Central memory CD4-positive, alpha-beta T cell (primary cell): ENCODE measurements at regions not wholly inside any gene's neighbourhood (a gene's known extent, or its start where the extent isn't known, plus 50 kb on each side); places are given as distances from the start of the nearest gene placed in this dataset.

Experiments used
- DNase-seq: peaks from one replicate; pipeline ENCODE4 v3.0.0; 2022

DNA sequence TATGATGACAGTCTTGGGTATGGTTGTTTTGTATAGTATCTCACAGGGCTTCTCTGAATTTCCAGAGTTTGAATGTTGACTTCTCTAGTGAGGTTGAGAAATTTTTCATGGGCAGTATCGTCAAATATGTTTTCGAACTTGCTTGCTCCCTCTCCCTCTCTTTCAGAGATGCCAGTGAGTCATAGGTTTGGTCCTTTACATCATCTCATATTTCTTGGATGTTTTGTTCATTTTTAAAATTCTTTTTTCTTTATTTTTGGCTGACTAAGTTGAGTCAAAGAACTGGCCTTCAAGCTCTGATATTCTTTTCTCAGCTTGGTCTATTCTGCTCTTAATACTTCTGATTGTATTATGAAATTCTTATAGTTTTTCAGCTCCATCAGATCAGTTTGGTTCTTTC, 282.3 kb upstream of the NECTIN3 start:
- DNase-seq: no peak

DNA sequence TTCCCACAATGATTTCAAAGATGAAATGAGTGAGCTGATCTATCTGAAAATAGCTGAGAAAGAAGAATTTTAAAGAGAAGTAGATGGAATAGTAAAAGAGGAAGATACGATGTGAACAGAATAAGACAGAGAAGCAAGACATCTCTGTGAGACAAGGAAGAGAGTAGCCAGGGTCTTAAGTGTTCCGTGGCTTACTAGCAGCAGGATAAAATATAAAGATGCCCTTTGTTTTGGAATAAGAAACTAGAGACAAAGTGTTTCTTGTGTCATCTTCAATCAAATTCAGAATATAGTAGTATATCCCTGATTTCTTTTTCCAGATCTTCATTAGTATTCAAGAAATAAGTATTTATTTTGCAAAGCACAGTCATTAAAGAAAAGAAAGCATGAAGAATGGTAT, 281.0 kb upstream of the NECTIN3 start:
- no peak for DNase-seq

DNA sequence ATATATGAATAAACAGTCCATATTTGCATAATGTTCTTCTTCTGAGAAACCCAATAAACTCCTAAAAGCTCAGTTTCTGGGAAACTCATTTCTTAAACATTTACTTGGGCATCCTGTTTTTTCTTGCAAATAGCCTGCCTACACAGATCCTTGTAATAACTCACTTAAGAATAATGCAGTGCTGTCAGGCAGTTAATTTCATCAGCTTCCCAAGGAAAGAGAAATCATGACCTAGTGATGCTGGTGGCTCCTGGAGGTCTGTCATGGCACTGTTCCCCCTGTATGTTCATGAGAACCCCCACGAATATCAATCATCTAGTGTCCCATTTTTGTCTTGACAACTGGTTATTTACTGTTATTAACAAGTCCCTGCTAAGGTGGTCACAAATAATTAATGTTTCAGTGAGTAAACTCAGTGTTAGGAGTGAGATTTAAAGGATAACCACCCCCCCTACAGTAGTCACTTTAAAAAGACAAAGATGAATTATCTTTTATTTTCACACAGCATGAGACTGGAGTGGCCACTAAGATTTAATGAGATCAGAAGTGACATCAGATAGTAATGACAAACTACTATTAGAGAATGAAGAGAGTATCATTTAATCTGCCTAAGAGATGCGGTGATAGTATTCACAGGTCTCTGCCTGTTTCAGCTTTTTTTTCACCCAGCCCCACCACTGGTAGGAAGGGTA, 279.5 kb upstream of the NECTIN3 start:
- no peak for DNase-seq

DNA sequence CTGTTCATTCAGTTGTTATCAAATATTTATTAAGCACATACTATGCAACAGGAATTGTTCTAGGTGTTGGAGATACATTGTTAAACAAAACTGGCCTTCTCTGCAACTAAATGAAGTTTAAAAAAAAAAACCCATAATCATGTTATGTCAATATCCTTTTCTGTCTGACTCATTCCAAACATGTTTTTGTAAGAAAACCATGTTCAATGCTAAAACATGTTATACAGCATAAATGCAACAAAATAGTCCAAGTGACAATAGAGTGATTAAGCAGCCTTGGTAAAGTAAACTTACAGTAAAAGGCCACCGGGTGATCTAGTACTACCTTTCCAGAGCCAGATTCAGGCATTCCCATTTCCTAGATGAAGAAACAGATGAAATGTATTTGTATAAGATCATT, 278.0 kb upstream of the NECTIN3 start:
- DNase-seq: no peak

DNA sequence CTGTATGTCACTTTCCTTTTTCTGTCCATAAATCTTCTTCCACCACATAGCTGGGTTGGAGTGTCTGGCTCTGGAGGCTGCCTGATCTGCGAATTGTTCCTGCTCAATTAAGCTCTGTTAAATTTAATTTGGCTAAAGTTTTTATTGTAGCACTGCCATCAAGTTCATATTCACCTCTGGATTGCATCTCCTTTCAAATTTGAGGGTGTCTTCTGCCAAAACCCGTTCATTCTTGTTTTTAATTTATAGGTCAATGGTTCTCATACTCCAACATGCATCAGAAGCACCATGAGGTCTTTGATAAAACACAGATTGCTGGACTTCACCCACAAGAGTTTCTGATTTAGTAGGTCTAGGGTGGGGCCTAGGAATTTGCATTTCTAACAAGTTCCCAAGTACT, 276.5 kb upstream of the NECTIN3 start:
- no peak for DNase-seq

DNA sequence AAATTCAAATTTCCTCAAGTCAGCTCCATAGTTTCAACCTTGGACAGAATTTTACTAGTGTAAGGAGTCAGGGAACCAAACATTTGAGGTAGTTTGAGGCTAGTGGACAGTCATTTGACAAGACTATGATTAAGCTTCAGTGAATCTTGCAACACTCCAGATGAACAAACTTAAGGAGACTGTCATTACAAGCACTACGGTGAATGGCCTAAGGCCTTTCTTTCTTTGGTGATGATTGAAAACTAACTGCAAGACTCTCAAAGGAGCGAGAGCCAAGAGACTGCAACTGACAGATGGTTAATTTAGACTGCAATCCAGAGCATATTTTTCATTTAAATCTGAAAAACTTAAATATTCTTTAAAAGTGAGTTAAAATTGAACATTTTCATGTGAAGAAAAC, 272.3 kb upstream of the NECTIN3 start:
- no peak for DNase-seq

DNA sequence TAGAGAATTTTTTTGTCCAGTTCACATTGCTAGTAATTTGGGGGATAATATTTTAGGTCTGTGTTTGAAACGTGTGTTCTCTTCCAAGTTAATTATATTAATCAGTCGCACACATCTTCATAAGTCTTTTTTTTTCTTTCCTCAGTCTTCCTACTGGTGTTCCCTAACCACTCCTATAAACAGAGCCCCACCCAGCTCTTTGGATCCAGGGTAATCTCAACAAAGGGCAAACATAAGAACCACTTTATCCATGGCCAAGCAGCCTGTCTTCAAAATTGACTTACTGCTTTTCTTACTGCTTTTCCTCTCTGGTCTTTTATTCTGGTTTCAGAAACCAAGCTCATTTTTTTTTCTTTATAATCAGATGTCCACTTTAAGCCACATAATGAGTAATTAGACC, 266.8 kb upstream of the NECTIN3 start:
- no peak for DNase-seq

DNA sequence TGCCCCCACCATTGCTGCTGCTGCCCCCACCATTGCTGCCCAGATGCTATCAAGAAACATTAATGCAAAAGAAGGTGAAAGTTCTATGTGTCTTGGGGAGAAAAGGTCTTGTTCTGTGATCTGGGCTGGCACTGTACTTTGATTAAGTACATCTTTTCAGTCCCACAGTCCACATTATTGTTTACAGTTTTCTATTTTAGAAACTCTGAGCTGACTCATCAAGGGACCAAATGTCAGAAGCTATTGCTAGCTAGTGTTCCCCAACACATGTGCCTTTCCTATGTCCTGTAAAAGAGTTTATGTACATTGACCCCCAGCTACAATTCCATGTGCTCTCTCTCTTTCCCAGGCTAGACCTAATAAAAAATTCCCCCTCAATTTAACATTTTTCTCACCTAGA, 264.7 kb upstream of the NECTIN3 start:
- no peak for DNase-seq

DNA sequence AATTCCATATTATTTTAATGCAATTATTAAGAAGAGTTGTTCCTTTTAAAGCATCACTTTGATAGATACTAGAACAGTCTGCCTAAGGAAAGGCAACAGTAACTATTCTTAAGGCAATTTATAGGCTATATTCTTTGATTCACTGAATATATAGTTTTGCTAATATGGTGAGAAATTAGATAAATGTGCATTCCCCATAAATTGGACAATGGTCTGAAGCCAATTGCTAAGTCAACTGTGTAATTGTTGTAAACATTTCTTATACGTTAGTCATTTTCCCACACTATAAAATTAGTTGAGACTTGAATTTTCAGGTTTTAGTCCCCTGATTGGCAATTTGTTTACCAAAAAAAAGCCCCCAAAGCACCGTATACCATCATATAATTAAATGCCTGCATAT, 263.0 kb upstream of the NECTIN3 start:
- DNase-seq: no peak

DNA sequence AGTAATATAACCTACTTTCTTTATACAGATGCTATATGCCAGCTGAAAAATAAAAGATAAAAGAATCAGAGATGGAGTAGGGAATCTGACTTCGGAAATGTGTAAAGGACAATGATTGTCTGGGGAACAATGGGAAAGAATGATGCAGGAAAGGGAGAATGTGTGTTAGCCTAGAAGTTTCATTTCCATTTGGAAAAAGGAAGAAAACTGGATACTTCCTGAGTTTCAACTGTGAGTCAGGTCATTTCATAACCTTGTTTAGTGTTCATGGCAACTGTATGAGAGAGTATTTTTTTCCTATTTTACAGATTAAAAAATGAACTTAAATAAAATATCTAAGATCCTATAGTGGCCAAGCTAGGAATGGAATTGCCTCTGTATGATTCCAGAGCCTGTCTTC, 261.3 kb upstream of the NECTIN3 start:
- no peak for DNase-seq

DNA sequence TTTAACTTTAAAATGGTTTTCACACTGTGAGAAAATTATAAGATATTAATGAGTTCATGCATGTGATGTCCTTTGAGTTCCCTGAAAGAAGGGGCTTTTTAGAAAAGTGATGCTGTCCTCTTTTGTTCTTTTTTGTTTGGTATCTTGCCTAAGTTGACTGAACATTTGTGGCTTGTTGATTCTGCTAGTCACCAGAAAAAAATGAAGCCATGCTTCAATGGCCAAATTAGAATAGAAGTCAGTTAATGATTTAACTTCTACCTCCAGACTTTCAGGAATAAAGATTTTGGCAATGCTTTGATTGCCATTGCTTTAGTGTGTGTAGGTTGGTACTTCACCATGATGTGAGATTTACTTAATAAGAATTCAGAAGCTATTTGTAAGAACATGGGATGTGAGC, 260.6 kb upstream of the NECTIN3 start:
- DNase-seq: no peak

DNA sequence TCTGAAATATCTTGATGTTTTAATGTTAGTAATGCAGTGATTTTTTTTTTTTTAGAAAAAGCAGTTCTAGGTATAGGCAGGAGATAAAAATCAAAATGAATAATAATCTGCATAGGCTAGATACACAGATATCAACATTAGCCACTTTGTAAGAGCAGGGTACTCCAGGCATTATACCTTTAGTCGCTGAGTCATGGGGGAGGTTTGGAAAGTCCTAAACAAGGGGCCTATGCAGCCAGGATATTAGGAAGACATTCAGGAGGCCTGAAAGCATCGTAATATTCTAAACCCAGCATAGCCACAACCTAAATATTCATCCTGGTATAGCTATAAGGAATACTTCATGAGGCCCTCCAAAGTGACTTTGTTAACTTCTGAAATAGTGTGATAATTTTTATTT, 258.1 kb upstream of the NECTIN3 start:
- no peak for DNase-seq

DNA sequence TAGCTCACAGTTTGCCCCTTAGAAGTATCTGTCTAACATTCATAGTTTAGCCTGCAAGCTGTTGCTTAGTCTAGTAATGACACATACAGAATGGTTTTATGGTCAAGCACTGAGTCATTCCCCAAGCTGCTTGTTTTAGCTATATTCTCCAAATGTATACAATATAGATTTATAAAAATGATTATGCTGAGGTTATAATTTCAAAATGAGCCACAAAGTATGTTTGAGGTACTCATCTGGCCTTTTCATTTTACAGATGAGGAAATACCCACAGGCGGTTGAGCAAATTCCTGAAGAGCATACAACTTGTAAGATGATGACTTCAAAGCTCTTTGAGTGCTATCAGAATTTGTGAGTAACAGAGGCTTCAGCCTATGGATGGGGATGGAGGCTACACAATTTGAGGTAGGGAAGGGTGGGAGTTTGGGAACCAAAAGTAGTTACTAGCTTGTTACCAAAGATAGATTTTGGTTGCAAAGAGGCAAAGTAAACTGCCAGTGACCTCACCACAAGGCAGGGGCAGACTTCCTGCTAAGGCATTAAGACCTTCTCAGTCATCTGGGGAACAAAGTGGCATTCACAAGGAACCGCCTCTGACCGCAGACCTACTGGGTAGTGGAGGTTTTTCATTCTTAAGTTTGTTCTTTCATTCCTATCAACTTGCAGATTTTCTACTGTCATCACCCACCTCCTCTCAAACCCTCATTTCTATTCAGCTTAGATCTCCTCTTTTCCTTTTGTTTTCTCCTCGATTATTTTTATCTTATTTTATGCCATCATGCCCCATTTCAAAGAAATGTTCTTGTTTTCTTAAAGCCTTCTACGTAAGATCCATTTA, 257.2 kb upstream of the NECTIN3 start:
- no peak for DNase-seq

DNA sequence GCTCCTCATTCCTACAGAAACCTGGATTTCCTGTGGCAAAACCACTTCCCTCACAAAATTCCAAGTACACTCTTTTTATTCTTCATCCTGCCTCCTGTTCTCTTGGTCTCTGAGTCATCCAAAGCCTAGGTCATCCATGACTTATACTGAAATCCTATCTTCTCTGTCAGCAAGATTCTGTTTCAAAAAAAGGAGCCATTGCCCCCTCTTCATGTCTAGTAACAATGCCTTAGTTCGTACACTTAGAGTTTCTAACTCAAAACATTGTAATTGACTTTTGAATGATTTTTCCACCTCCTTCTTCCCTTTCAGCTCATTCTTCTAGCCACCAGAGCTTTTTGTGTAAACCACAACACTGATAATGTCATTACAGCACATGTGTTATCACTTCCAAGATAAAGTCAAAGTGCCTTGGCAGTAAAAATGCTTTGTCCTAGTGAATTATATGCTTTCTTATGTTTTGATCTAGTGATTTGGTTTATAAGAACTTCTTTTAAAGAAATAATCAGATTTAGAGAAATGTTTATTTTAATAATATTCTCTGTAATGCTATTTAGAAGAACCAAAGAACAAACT, 256.5 kb upstream of the NECTIN3 start:
- no peak for DNase-seq

DNA sequence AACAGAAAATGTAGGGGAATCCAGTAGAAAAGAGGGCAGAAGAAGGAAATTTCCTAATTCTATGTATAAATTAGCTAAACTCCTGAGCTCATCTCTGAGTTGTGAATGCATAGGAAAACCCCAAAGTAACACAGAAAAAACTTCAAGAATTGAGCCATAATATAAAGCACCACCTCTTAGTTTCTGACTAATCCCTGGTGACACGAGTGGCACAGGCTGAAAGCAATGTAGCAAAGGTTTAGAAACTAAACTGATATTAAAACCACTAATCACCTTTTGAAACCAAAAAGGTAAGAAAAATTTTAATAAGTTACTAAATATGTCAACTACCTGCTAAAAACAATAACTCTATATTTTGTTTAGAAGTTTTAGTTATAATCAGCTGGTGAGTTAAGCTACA, 255.6 kb upstream of the NECTIN3 start:
- no peak for DNase-seq

DNA sequence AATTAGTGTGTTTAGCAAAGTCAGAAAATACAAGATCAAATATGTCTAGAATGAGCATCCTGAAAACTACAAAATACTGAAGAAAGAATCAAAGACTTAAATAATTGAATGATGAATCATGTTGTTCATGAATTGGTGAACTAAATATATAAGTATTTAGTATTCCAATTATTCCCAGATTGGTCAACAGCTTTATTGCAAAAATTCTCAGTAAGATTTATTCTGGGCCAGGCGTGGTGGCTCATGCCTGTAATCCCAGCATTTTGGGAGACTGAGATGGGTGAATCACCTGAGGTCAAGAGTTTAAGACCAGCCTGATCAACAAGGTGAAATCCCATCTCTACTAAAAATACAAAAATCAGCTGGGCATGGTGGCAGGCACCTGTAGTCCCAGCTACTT, 250.0 kb upstream of the NECTIN3 start:
- DNase-seq: no peak

DNA sequence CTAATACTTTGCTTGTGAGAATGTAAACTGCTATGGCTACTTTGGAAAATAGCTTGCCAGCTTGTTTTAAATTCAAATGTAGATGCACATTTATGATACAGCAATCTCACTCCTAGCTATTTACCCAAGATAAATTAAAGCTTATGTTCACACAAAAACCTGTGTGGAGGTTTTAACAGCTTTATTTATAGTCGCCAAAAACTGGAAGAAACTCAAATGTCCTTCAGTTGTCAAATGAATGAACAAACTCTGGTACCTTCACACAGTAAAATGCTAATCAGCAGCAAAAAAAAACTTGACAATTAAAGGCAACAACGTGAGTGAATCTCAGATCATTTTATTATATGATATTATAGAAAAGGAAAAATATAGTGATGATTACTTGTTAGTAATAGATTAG, 248.6 kb upstream of the NECTIN3 start:
- DNase-seq: no peak

DNA sequence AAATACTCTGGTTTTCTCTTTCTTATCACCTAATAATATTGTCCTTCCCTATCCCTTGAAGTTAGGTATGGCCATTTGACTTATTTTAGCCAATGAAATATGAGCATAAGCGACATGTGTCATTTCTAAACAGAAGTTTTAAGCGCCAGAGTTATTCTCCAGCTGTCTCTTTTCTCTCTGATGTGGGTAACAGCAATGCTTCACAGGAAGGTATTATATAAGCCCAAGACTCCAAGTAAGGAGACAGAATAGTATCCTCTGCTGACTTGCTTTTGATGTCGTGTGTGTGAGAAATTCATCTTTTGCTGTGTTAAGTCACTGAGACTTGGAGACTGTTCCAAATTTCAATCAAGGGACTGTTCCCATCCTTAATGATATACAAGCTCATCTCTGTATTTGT, 224.6 kb upstream of the NECTIN3 start:
- DNase-seq: no peak

DNA sequence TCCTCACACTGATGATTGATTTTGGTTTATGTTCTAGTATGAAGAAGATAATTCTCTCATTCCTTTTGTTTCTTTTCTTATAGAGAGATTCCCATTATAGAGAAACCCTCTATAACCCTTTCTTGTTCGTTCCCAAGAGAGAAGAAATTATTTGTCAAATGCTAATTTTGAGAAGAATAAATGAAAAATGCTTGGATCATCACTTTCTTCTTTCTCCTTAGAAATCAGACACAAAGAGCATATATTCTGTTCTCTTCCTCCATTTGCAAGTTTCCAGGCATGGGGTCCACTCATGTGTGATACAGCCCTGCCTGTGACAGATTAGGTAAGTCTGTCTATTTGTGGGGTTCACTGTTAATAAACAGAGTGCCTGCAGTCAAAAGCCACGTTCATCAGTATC, 222.6 kb upstream of the NECTIN3 start:
- DNase-seq: no peak

DNA sequence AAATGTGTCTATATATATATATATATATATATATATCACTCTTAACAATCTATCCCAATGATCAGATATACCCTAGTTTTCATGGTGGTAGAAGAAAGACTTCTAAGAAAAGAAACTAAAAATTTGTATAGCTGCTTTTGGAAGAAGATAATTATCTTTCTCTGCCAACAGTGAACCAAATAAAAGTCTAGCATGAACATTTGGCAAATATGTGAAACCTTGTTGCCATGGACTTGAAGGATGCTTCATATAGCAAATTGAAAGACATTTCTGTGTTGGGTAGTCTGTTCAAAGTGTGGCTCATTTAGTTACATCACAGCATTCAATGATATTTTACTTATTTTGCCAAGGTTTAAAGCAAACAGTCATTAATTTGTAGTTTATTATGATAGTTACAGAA, 219.9 kb upstream of the NECTIN3 start:
- no peak for DNase-seq

DNA sequence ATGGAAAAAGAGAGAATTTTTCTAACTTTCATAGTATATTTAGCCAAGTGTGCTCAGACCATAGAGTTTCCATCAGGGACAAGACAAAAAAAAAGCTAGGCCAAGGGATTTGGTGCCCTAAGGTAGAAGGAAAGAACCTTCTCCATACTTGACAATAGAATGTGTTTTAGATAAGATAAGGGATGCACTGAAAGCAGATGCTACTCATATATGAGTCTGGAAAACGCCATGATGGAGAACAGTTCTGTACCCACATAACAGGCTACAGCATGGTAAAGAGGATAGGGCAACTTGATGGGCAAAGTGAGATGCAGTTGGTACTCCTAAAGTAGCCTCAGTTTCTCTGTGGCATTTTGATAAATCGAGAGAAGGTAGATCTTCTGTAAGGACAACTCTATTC, 216.4 kb upstream of the NECTIN3 start:
- DNase-seq: no peak

DNA sequence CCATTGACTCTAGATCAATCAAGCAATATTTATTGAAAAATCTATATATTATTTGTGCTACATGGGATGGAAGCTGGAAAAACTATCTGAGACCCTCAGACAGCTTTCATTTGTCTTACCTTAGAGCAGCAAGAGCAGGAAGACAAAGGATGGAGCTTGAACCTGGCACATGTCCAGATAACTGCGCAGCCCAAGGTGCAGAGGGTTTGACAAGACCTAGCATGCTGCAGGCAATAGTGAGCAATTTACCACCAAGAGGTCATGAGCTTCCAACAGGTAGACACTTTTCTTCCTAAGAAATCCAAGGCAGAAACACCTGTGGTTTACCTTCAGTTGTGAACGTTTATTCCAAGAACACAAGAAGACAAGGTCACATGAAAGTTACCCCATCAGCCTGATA, 214.7 kb upstream of the NECTIN3 start:
- DNase-seq: no peak

DNA sequence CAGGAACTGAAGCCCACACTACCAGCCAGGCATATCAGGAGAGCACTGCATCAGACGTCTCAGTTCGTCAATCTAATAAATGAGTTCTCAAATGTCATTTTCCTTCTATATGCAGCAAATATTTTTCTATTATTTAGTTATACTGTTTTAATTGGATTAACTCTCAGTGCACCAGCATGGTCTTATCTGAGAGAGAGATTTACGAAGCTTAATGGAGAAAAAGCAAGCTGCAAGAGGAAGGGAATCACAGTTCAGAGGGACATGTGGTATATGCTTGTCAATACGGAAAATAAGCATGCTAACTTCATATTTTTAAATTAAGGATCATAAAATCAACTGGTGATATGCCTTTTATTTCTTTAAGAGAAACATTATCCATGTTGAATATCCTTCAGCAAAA, 213.1 kb upstream of the NECTIN3 start:
- DNase-seq: no peak

DNA sequence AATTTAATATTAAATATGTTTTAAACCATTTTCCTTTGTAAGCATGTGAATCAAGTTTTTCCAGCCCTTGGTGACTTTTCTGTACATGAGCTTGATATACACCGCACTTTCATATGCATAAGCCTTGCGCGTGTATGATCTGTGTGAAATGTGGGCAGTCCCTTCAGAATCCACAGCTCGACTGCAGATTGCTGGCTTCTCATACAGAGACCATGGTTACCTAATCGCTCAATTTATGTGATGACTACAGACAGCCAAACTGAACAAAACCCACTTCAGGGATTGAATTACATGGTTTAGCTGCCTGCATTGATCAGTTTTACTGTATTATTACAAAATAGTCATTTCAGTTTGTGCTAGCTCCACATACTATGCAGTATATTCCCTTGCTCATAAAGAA, 212.3 kb upstream of the NECTIN3 start:
- no peak for DNase-seq
